ENCODE measurements at regions not wholly inside any gene's neighbourhood (a gene's known extent, or its start where the extent isn't known, plus 50 kb on each side); places are given as distances from the start of the nearest gene placed in this dataset.
A peak's percentile ranks its signal among the peaks of the same experiment; 100 is the strongest.

DNA sequence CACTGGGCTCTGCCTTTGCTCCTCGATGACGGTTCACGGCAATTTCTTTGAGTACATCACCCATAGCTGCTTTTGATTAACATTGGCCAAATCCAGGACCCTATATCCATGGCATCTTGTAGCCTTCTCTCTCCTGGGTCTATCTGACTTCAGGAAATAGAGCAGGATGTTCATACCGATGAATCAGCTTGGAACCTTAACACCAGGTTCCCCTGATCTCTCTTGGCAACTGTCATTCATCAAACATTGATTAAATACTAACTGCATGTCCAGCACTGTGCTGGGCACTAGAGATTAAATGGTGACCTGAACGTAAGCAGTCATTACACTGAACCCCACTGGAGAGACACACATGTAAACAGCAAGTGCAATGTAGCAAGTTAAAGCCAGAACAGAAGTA, 77.0 kb upstream of the MED13L start:
- no peak for DNase-seq
- H3K27me3 Mint-ChIP-seq (ENCODE audit: insufficient read depth, unreplicated experiment), result no peaks in the 10 kb centered on the region
- no peaks in the 10 kb centered on the region for H3K9me3 Mint-ChIP-seq (ENCODE audit: unreplicated experiment)
- H3K4me1 Mint-ChIP-seq (ENCODE audit: low read depth, unreplicated experiment), result peaks cover 24% of the 10 kb centered on the region
- no TSS peak for BruUV-seq (replicated peaks)
- H3K4me3 Mint-ChIP-seq (ENCODE audit: unreplicated experiment), result no peak overlapping the region
- intact Hi-C loops (cut with micrococcal nuclease; ENCODE audit: unreplicated experiment), result no loop called here
- Histone ChIP-seq H3K36me3 (ENCODE audit: control insufficient read depth, insufficient read depth, low read length) (no peaks in the 10 kb centered on the region), H3K27me3 (replicated peaks; ENCODE audit: control insufficient read depth, insufficient read depth, low read length) (no peaks in the 10 kb centered on the region), H3K4me3 (ENCODE audit: low read depth, low read length) (no peak overlapping the region), H3K9me3 (no peaks in the 10 kb centered on the region), H3K4me1 (peaks cover 10% of the 10 kb centered on the region)
- ChIA-PET POLR2A (no interaction called here), CTCF (no interaction called here)
- TF ChIP-seq CTCF (IDR thresholded peaks at IDR 0.05; ENCODE audit: insufficient read depth in 1 of 2, low read depth in 1 of 2, low read length in 1 of 2, severe bottlenecking in 1 of 2, unreplicated experiment in 1 of 2), result no peak
- H3K36me3 Mint-ChIP-seq (ENCODE audit: insufficient read depth, unreplicated experiment), result peaks cover 8% of the 10 kb centered on the region
- H3K27ac Mint-ChIP-seq (ENCODE audit: unreplicated experiment), result no peak overlapping the region

GRCh38 chr12:116354950-116355783, 77.7 kb upstream of the MED13L start:
- H3K27me3 ChIP-seq (replicated peaks; ENCODE audit: control insufficient read depth, insufficient read depth, low read length), result no peaks in the 10 kb centered on the region
- no peaks in the 10 kb centered on the region for H3K27me3 Mint-ChIP-seq (ENCODE audit: insufficient read depth, unreplicated experiment)
- POLR2A ChIA-PET, result no interaction called here
- H3K4me1 Mint-ChIP-seq (ENCODE audit: low read depth, unreplicated experiment), result peaks cover 26% of the 10 kb centered on the region
- no peak overlapping the region for H3K4me3 Mint-ChIP-seq (ENCODE audit: unreplicated experiment)
- peaks cover 13% of the 10 kb centered on the region for H3K4me1 ChIP-seq
- no peaks in the 10 kb centered on the region for H3K36me3 ChIP-seq (ENCODE audit: control insufficient read depth, insufficient read depth, low read length)
- TF ChIP-seq CTCF (IDR thresholded peaks at IDR 0.05; ENCODE audit: insufficient read depth in 1 of 2, low read depth in 1 of 2, low read length in 1 of 2, severe bottlenecking in 1 of 2, unreplicated experiment in 1 of 2), result no peak
- intact Hi-C loops (cut with micrococcal nuclease; ENCODE audit: unreplicated experiment), result loop anchor here (5.0 kb wide), 1 partner anchor 73 kb away; no protein-coding TSS in a partner anchor
- peaks cover 8% of the 10 kb centered on the region for H3K36me3 Mint-ChIP-seq (ENCODE audit: insufficient read depth, unreplicated experiment)
- no peak overlapping the region for H3K27ac Mint-ChIP-seq (ENCODE audit: unreplicated experiment)
- CTCF ChIA-PET, result no interaction called here
- no peak overlapping the region for H3K4me3 ChIP-seq (ENCODE audit: low read depth, low read length)
- H3K9me3 ChIP-seq, result no peaks in the 10 kb centered on the region
- BruUV-seq (replicated peaks), result no TSS peak
- no peaks in the 10 kb centered on the region for H3K9me3 Mint-ChIP-seq (ENCODE audit: unreplicated experiment)
- no peak for DNase-seq

- Mint-ChIP-seq H3K9me3 (ENCODE audit: unreplicated experiment) (no peaks in the 10 kb centered on the region), H3K4me3 (ENCODE audit: unreplicated experiment) (peak overlapping the region; percentile 47), H3K27ac (ENCODE audit: unreplicated experiment) (peak overlapping the region; percentile 88), H3K27me3 (ENCODE audit: insufficient read depth, unreplicated experiment) (no peaks in the 10 kb centered on the region), H3K4me1 (ENCODE audit: low read depth, unreplicated experiment) (peaks cover 23% of the 10 kb centered on the region), H3K36me3 (ENCODE audit: insufficient read depth, unreplicated experiment) (peaks cover 8% of the 10 kb centered on the region)
- Histone ChIP-seq H3K4me1 (peaks cover 13% of the 10 kb centered on the region), H3K36me3 (ENCODE audit: control insufficient read depth, insufficient read depth, low read length) (no peaks in the 10 kb centered on the region), H3K27me3 (replicated peaks; ENCODE audit: control insufficient read depth, insufficient read depth, low read length) (no peaks in the 10 kb centered on the region), H3K9me3 (no peaks in the 10 kb centered on the region), H3K4me3 (ENCODE audit: low read depth, low read length) (no peak overlapping the region)
- TSS peak; percentile 60 for BruUV-seq (replicated peaks)
- ChIA-PET CTCF (interaction anchor here (1.2 to 1.3 kb wide), 2 partner anchors 48 to 81 kb away, joined by 4 read pairs; partner anchors contain the start of gene MED13L), POLR2A (interaction anchor here (0.7 kb wide), 1 partner anchor 33 kb away, joined by 4 read pairs; no protein-coding TSS in a partner anchor)
- no peak for DNase-seq
- TF ChIP-seq CTCF (IDR thresholded peaks at IDR 0.05; ENCODE audit: insufficient read depth in 1 of 2, low read depth in 1 of 2, low read length in 1 of 2, severe bottlenecking in 1 of 2, unreplicated experiment in 1 of 2), result no peak
- intact Hi-C loops (cut with micrococcal nuclease; ENCODE audit: unreplicated experiment), result loop anchor here (5.0 kb wide), 1 partner anchor 76 kb away; no protein-coding TSS in a partner anchor
These were observed 81.0 kb upstream of the MED13L start for GRCh38 chr12:116358536-116358892.
